BLaER1 treated with 17β-estradiol and CSF1 and Interleukin-3, amounts not matched to agents 10 nM and 100 nM (cell line): ENCODE measurements at regions not wholly inside any gene's neighbourhood (a gene's known extent, or its start where the extent isn't known, plus 50 kb on each side); places are given as distances from the start of the nearest gene placed in this dataset.

Experiments used
- H3K27ac ChIP-seq, 11 experiments: shearing (Covaris generic); formaldehyde crosslinking; 2 replicates each; pipeline ENCODE4 v1.8.1; 2022
- H3K27me3 ChIP-seq, 11 experiments: shearing (Covaris generic); formaldehyde crosslinking; 2 replicates each; pipeline ENCODE4 v1.8.1; 2022
- H3K36me3 ChIP-seq, 11 experiments: shearing (Covaris generic); formaldehyde crosslinking; 2 replicates each; pipeline ENCODE4 v1.8.1; 2022
- H3K4me1 ChIP-seq, 10 experiments: shearing (Covaris generic); formaldehyde crosslinking; 2 replicates each; pipeline ENCODE4 v1.8.1; 2022
- H3K4me2 ChIP-seq, 11 experiments: shearing (Covaris generic); formaldehyde crosslinking; 2 replicates each; pipeline ENCODE4 v1.8.1; 2022
- H3K4me3 ChIP-seq, 10 experiments: shearing (Covaris generic); formaldehyde crosslinking; 2 replicates each; pipeline ENCODE4 v1.8.1; 2022
- H3K9ac ChIP-seq, 11 experiments: shearing (Covaris generic); formaldehyde crosslinking; 2 replicates each; pipeline ENCODE4 v1.8.1; 2022
- H3K9me3 ChIP-seq, 11 experiments: shearing (Covaris generic); formaldehyde crosslinking; replicated peaks in 1 of 11; 2 replicates each; pipeline ENCODE4 v1.8.1; 2022
- H4K20me1 ChIP-seq, 11 experiments: shearing (Covaris generic); formaldehyde crosslinking; 2 replicates each; pipeline ENCODE4 v1.8.1; 2022
- Cebpa-rat ChIP-seq, 11 experiments: shearing (Covaris generic); IDR thresholded peaks; 2 replicates each; pipeline ENCODE4 v1.8.1; 2022

DNA sequence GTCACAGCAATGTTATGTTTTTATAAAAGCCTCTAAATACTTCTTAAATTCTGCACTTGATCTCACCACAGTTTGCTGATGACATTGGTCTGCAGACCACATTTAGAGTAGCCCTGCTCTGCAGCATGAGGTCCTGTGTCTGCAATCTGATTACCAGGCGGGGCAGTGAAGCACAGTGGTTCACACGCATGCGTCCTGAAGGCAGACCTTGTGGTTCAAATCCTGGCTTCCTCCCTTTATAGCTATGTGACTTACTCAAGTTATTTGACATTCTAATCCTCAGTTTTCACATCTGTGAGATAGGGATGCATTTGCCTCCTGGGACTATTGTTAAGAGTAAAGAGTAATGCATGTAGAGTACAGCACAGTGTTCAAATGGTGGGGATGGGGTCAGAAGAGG lies 50.3 kb downstream of the BMAL2 start:
- Histone ChIP-seq H3K27ac (no peak overlapping the region), H3K9ac (no peak overlapping the region), H3K4me2 (no peak overlapping the region), H3K27me3 (no peaks in the 10 kb centered on the region), H3K9me3 (no peaks in the 10 kb centered on the region), H3K4me1 (peaks cover 0 to 13% (median 4%) of the 10 kb centered on the region in 10 experiments; a peak in 8 of 20 replicates), H3K4me3 (no peak overlapping the region), H3K36me3 (no peaks in the 10 kb centered on the region), H4K20me1 (no peaks in the 10 kb centered on the region)
- TF ChIP-seq Cebpa-rat (IDR thresholded peaks at IDR 0.05): no peak

DNA sequence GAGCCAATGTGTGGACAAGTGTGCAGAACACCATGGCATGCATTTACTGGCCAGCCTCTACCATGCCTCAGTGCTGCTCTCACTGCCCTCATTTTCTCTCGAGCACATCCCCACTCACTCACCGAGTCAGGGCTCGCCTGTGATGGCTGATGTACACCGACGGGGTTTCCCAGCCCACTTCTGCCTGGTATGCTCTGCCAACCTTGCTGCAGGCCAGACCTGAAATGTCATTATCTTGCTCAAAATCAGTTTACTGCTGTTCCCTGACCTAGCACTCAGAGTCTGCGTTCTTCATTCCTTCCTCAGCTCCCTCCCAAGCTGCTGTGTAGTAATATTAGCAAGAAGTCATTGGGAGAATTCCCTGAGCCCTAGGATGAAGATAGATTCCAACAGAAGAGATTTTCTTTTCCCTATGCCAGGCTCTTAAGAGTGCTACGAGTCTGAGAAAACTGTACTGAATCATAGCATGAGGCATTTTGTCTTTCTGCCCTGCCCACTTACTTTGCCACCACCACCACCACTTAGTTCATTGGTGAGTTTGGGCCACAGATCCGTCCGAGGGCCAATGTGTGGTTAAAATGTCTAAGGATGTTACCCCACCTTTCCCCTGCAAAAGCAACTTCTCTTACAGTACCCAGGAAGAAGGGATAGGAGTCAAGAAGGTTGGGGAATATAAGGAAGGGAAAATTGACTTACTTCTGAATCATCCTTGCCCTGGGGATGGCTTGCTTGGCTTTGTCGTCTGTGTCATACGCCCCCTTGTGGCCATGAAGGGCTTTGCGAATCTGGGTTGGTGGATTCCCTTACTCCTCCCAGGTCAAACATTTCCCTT lies 51.0 kb downstream of the BMAL2 start:
- Histone ChIP-seq H3K27me3 (no peaks in the 10 kb centered on the region), H3K4me3 (no peak overlapping the region), H3K4me1 (peaks cover 0 to 13% (median 4%) of the 10 kb centered on the region in 10 experiments; a peak in 8 of 20 replicates), H3K4me2 (no peak overlapping the region), H3K9me3 (no peaks in the 10 kb centered on the region), H3K36me3 (no peaks in the 10 kb centered on the region), H3K27ac (no peak overlapping the region), H4K20me1 (no peaks in the 10 kb centered on the region), H3K9ac (no peak overlapping the region)
- no peak for TF ChIP-seq Cebpa-rat (IDR thresholded peaks at IDR 0.05)

DNA sequence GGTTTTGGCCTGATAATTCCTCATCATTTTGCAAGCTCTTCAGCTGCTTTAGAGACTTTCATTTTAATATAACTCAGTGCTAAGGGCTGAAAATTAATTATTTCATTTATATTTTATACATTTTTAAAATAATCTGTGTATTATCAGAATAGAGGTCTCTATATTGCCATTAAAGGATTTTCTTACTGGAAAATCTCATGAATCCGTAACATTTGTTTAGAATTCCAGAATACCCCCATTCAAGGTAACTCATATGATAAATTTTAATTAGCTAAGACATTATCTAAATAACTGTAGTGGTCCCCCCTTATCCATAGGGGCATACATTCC lies 51.6 kb downstream of the BMAL2 start:
- no peak for TF ChIP-seq Cebpa-rat (IDR thresholded peaks at IDR 0.05)

DNA sequence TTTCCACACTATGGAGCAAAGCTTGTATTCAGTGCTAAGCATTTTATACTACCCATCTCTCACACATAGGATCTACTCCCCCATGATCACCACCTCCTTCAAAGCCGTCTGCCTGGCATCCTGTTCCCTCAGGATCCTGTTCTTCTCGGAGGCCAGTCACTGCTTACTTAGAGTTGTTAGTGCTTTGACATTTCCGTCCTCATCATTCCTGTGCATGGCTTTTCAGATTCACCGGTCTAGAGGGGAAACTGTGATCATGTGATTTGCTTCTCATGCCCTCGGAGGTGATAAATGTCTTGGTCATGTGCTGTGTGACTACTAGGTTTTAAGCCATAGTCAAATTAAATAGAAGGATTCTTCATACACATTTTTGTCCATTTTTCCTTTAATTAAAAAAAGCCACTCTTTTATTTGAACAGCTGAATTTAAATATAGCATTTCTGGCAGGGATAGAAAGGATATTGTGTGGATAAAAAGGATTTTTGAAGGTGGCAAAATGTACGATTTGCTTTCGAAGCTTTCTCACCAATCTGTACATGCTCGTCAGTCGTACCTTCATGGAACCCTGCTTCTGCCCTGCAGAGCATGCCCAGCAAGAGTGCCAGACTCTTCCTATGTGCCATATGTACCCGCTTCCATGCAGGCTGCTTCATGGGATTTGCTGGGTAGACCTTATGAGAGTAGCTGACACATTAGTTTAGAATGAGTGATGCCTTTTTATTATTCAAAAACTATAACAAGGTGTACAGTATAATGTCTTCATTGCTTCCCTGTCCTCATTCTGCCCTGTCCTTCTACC lies 53.3 kb downstream of the BMAL2 start:
- Histone ChIP-seq H3K4me1 (peaks cover 0 to 13% (median 4%) of the 10 kb centered on the region in 10 experiments; a peak in 8 of 20 replicates), H3K27me3 (no peaks in the 10 kb centered on the region), H4K20me1 (no peaks in the 10 kb centered on the region), H3K27ac (no peak overlapping the region), H3K4me3 (no peak overlapping the region), H3K9ac (no peak overlapping the region), H3K4me2 (peak overlapping the region in 1 of 11 experiments; percentile 16; a peak in 2 of 22 replicates), H3K9me3 (0 out of 22 replicates have a peak, but pooled peaks cover 0 to under 1% (median 0%) of the 10 kb centered on the region in 11 experiments), H3K36me3 (no peaks in the 10 kb centered on the region)
- no peak for TF ChIP-seq Cebpa-rat (IDR thresholded peaks at IDR 0.05)

More for the DNA sequence above, 51.6 kb downstream of the BMAL2 start:
- H3K4me2 ChIP-seq: no peak overlapping the region
- no peaks in the 10 kb centered on the region for H4K20me1 ChIP-seq
- H3K4me1 ChIP-seq: peaks cover 0 to 13% (median 4%) of the 10 kb centered on the region in 10 experiments; a peak in 8 of 20 replicates
- no peaks in the 10 kb centered on the region for H3K9me3 ChIP-seq
- H3K27ac ChIP-seq: no peak overlapping the region
- no peak overlapping the region for H3K4me3 ChIP-seq
- H3K27me3 ChIP-seq: no peaks in the 10 kb centered on the region
- no peaks in the 10 kb centered on the region for H3K36me3 ChIP-seq
- H3K9ac ChIP-seq: no peak overlapping the region

DNA sequence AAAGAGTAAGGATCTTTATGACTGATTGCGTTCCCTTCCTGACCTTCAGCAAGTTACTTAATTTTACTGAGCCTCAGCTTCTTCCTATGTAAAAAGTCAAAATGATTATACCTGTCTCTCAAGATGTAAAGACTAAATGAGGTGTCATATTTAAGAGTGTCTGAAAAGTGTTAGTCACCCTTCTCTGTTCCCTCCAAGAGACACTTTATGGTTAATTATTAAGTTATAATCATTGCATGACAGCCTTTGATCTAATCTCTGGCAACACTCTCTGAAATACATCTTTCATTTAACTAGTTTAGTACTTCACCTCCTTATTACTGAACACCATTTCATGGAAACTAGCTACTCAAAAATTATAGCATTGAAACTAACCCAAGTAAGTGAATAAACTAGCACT lies 54.8 kb downstream of the BMAL2 start:
- H3K9me3 ChIP-seq: peaks cover 0 to 6% (median 0%) of the 10 kb centered on the region in 11 experiments; a peak in 1 of 22 replicates
- no peaks in the 10 kb centered on the region for H3K27me3 ChIP-seq
- H3K4me3 ChIP-seq: no peak overlapping the region
- H3K9ac ChIP-seq: no peak overlapping the region
- H3K4me2 ChIP-seq: no peak overlapping the region
- H3K27ac ChIP-seq: no peak overlapping the region
- no peaks in the 10 kb centered on the region for H4K20me1 ChIP-seq
- peaks cover 0 to 7% (median 2%) of the 10 kb centered on the region in 10 experiments; a peak in 7 of 20 replicates for H3K4me1 ChIP-seq
- no peak for TF ChIP-seq Cebpa-rat (IDR thresholded peaks at IDR 0.05)
- no peaks in the 10 kb centered on the region for H3K36me3 ChIP-seq

DNA sequence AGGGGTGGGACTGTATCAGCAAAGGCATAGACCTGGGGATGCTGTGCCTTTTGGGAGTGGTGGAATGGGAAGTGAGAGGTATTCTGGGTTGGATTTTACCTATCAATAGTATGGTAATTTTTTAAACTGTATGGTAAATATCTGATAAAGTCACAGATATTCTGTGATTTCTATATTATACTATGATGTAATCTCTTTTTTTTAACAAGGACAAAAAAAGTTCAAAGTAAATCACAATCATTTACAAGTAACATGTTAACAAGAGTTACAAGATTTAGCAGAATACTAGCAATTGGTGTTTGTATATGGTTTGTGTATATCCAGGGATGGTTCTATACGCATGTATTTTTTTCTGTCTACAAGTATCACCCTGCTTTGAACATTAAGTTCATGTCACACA lies 56.0 kb downstream of the BMAL2 start:
- Histone ChIP-seq H3K36me3 (no peaks in the 10 kb centered on the region), H3K27me3 (no peaks in the 10 kb centered on the region), H3K4me1 (peaks cover 0 to 7% (median 2%) of the 10 kb centered on the region in 10 experiments; a peak in 4 of 20 replicates), H3K27ac (no peak overlapping the region), H3K9ac (no peak overlapping the region), H3K9me3 (peaks cover 0 to 6% (median 0%) of the 10 kb centered on the region in 11 experiments; a peak in 1 of 22 replicates), H3K4me2 (no peak overlapping the region), H4K20me1 (no peaks in the 10 kb centered on the region), H3K4me3 (no peak overlapping the region)
- TF ChIP-seq Cebpa-rat (IDR thresholded peaks at IDR 0.05): no peak

DNA sequence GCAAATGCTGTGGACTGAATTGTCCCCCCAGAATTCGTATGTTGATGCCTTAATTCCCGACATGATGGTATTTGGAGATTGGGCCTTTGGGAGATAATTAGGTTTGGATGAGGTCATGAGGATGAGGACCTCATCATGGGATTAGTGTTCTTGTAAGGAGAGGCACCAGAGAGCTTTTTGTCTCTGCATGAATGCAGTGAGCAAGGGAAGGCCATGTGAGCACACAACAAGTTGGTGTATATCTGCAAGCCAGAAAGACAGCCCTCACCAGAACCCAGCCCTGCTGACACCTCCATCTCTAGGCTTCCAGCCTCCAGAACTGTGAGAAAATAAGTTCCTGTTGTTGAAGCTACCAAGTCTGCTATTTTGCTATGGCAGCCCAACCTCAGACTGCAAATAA lies 51.9 kb upstream of the SMCO2 start:
- no peak for TF ChIP-seq Cebpa-rat (IDR thresholded peaks at IDR 0.05)
- Histone ChIP-seq H3K9me3 (peaks cover 0 to 6% (median 0%) of the 10 kb centered on the region in 11 experiments; a peak in 1 of 22 replicates), H4K20me1 (no peaks in the 10 kb centered on the region), H3K27ac (no peak overlapping the region), H3K27me3 (no peaks in the 10 kb centered on the region), H3K4me3 (no peak overlapping the region), H3K4me1 (no peaks in the 10 kb centered on the region), H3K9ac (no peak overlapping the region), H3K36me3 (no peaks in the 10 kb centered on the region), H3K4me2 (no peak overlapping the region)

DNA sequence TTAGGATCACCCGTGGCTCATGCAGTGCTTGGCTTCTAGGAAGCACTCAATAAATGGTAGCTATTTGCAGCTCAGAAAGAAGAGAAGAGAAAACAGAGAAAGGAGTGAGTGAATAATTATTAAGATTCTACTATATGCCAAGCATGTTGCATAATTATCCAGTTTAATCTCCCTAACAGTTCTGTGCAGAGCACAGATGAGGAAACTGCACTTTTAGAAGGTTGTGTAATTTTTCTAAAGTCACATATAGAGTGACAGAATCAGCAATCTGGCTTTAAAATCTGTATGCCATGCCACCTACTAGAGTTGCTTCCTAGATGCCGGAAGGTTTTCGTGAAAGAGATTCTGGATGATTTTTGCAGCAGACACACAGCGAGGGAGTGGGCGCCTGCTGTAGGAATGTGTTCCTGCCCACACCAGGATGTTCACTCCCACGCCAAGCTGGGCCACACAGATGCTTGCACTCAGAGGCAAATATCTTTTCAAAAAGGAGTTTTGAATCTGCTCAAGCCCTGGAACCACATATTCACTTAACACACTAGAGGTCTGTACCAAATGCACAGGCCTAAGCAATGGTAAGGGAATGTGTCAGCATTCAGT lies 50.2 kb upstream of the SMCO2 start:
- Histone ChIP-seq H3K9ac (no peak overlapping the region), H3K4me3 (no peak overlapping the region), H3K9me3 (peaks cover 0 to 4% (median 0%) of the 10 kb centered on the region in 11 experiments; a peak in 1 of 22 replicates), H3K4me2 (no peak overlapping the region), H3K27me3 (no peaks in the 10 kb centered on the region), H3K4me1 (no peaks in the 10 kb centered on the region), H3K36me3 (no peaks in the 10 kb centered on the region), H3K27ac (no peak overlapping the region), H4K20me1 (no peaks in the 10 kb centered on the region)
- no peak for TF ChIP-seq Cebpa-rat (IDR thresholded peaks at IDR 0.05)
